Naive thymus-derived CD4-positive, alpha-beta T cell (primary cell): ENCODE measurements at regions not wholly inside any gene's neighbourhood (a gene's known extent, or its start where the extent isn't known, plus 50 kb on each side); places are given as distances from the start of the nearest gene placed in this dataset.

Source experiments
- ATAC-seq: fragments of 150-1000 bp; cut with Tn5 transposase; 2 replicates; pipeline ENCODE4 v1.10.0; 2021; ENCODE audit warnings: mild to moderate bottlenecking, moderate library complexity
- CTCF ChIA-PET: fragments of 350-600 bp; sonication (Branson Sonifier 250); formaldehyde crosslinking; loops from one replicate; lab custom pipeline; 2021; ENCODE audit warnings: antibody characterized with exemption; lab: Charles Lee
- POLR2A ChIA-PET: fragments of 350-600 bp; sonication (Branson Sonifier 250); formaldehyde crosslinking; loops from one replicate; lab custom pipeline; 2021; ENCODE audit warnings: antibody characterized with exemption, inconsistent platforms; lab: Charles Lee
- DNase-seq, 9 donors: peaks; one replicate each; pipeline versions ENCODE4 v3.0.0 to v3.0.0-alpha.2; 2020 to 2022; ENCODE audit warnings: mixed read lengths in 1 of 9
- H3K27ac ChIP-seq: one replicate; pipeline ENCODE4 v1.7.0; 2013; ENCODE audit warnings: mild to moderate bottlenecking, low read depth, low read length, moderate library complexity
- H3K27me3 ChIP-seq, 2 donors: one replicate each; pipeline ENCODE4 v1.7.0; 2013; ENCODE audit warnings: low read length in 2 of 2, mild to moderate bottlenecking in 2 of 2, moderate library complexity in 2 of 2; ENCODE audit not compliant: control insufficient read depth in 2 of 2, insufficient read depth in 2 of 2
- H3K36me3 ChIP-seq, 3 experiments: 1 replicate in 2 of 3; 2 replicates in 1 of 3; pipeline ENCODE4 v1.7.0; 2013; ENCODE audit warnings: low read length in 3 of 3, mild to moderate bottlenecking in 3 of 3, moderate library complexity in 1 of 3; ENCODE audit not compliant: insufficient read depth in 3 of 3, control insufficient read depth in 2 of 3
- H3K4me1 ChIP-seq, 2 donors: one replicate each; pipeline ENCODE4 v1.7.0; 2013; ENCODE audit warnings: low read length in 2 of 2, mild to moderate bottlenecking in 2 of 2, moderate library complexity in 1 of 2; ENCODE audit not compliant: control insufficient read depth in 2 of 2, insufficient read depth in 2 of 2
- H3K4me3 ChIP-seq: 2 replicates; pipeline ENCODE4 v1.7.0; 2013; ENCODE audit warnings: mild to moderate bottlenecking, low read length
- H3K9me3 ChIP-seq, 3 experiments: 1 replicate in 2 of 3; 2 replicates in 1 of 3; pipeline ENCODE4 v1.7.0; 2013; ENCODE audit warnings: low read length in 3 of 3; ENCODE audit not compliant: control insufficient read depth in 2 of 3
- H3K27ac Mint-ChIP-seq, 9 donors: one replicate each; pipeline ENCODE4 v1.8.0; 2020 to 2022; ENCODE audit warnings: mixed read lengths in 9 of 9, mild to moderate bottlenecking in 8 of 9, moderate library complexity in 5 of 9, inconsistent platforms in 2 of 9
- H3K27me3 Mint-ChIP-seq, 5 donors: one replicate each; pipeline ENCODE4 v1.8.0; 2021 to 2022; ENCODE audit warnings: mixed read lengths in 5 of 5, mild to moderate bottlenecking in 1 of 5
- H3K36me3 Mint-ChIP-seq, 5 donors: one replicate each; pipeline ENCODE4 v1.8.0; 2020 to 2022; ENCODE audit warnings: mixed read lengths in 5 of 5, mild to moderate bottlenecking in 3 of 5, inconsistent platforms in 1 of 5
- H3K4me1 Mint-ChIP-seq, 7 donors: one replicate each; pipeline ENCODE4 v1.8.0; 2020 to 2022; ENCODE audit warnings: mixed read lengths in 7 of 7, mild to moderate bottlenecking in 3 of 7, inconsistent platforms in 1 of 7
- H3K4me3 Mint-ChIP-seq, 10 donors: one replicate each; pipeline ENCODE4 v1.8.0; 2020 to 2022; ENCODE audit warnings: mild to moderate bottlenecking in 10 of 10, mixed read lengths in 10 of 10, moderate library complexity in 6 of 10, inconsistent platforms in 2 of 10
- H3K9me3 Mint-ChIP-seq, 11 donors: one replicate each; pipeline ENCODE4 v1.8.0; 2020 to 2022; ENCODE audit warnings: mixed read lengths in 11 of 11, mild to moderate bottlenecking in 4 of 11, inconsistent platforms in 1 of 11, moderate library complexity in 1 of 11
- intact Hi-C, 2 donors: fragments of 100-400 bp; cut with micrococcal nuclease; formaldehyde crosslinking; loops; one replicate each; pipeline ENCODE4 v1.15.1; 2023

DNA sequence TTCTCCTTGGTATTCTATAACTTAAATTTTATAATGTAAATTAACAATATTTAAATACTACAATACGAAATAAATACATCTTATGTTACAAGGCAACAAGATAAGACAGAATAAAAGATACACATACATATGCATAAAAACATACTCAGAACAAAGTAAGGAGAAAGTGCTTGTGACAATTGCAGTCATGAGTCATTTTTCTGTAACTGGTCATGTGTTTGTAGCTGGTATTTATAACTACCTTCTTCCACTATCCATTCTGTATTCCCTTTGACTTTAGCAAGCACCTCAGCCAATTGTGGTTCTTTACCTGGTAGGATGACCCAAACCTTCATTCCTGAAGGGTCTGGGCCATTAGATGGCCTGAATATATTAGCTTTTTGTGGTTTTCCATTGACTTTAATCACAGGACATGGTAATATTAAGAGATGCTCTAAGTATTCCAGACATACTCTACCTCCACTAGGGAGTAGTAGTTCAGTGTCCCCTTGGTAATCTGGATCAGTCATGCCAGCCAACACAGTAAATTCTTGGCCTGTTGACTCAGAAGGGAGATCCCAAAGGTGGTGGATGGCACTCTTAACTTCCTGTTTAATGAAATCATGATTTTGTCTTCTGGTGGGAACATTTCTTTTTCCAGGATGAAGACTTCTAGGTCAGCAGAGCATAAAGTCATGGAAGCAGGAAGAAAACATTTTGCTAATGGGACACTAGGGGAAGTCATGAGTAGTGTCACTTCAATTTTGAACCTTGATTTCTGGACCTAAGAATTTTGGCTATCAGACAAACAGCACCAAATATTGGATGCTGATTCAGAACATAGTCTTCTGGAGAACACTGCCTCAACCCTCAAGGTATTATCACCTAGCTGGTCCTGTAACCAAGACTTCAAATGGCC, 733.7 kb upstream of the IGFBP3 start:
- no peak overlapping the region for H3K4me3 Mint-ChIP-seq
- no peaks in the 10 kb centered on the region for H3K4me1 Mint-ChIP-seq
- no peak overlapping the region for H3K4me3 ChIP-seq
- DNase-seq (no peak), ATAC-seq (no peak)
- no peak overlapping the region for H3K27ac Mint-ChIP-seq
- intact Hi-C loops, result no loop called here
- H3K36me3 ChIP-seq, result no peaks in the 10 kb centered on the region
- no peaks in the 10 kb centered on the region for H3K27me3 ChIP-seq
- no peaks in the 10 kb centered on the region for H3K9me3 ChIP-seq
- no peaks in the 10 kb centered on the region for H3K4me1 ChIP-seq
- ChIA-PET POLR2A (no interaction called here), CTCF (no interaction called here)
- H3K36me3 Mint-ChIP-seq, result peaks cover 0 to 5% (median 0%) of the 10 kb centered on the region in 5 donors
- no peak overlapping the region for H3K27ac ChIP-seq
- H3K9me3 Mint-ChIP-seq, result peaks cover 0 to 16% (median 8%) of the 10 kb centered on the region in 11 donors
- H3K27me3 Mint-ChIP-seq, result no peaks in the 10 kb centered on the region

DNA sequence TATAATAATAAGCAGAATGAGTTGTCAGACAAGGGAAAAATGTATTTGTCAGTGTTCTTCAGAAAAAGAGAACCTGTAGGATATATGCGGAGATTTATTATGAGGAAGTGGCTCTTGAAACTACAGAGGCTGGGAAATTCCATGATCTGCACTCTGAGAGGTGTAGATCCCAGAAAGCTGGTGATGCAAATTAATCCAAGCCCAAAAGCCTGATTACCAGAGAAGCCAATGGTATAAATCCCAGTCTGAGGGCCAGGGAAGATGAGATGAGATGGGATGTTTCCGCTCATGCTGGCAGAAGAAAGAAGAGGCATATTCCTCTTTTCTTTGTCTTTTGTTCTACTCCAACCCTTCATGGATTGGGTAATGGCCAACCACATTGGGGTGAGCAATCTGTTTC, 732.8 kb upstream of the IGFBP3 start:
- ATAC-seq, result no peak

GRCh38 chr7:46652317-46652716, 731.2 kb upstream of the IGFBP3 start:
- POLR2A ChIA-PET, result no interaction called here
- intact Hi-C loops, result no loop called here

More for the DNA sequence above, 732.8 kb upstream of the IGFBP3 start:
- Mint-ChIP-seq H3K4me1 (no peaks in the 10 kb centered on the region), H3K4me3 (no peak overlapping the region), H3K36me3 (peaks cover 0 to 4% (median 0%) of the 10 kb centered on the region in 5 donors), H3K27me3 (no peaks in the 10 kb centered on the region), H3K27ac (no peak overlapping the region), H3K9me3 (peaks cover 0 to 20% (median 7%) of the 10 kb centered on the region in 11 donors)
- Histone ChIP-seq H3K4me3 (no peak overlapping the region), H3K4me1 (no peaks in the 10 kb centered on the region), H3K27ac (no peak overlapping the region), H3K27me3 (no peaks in the 10 kb centered on the region), H3K9me3 (no peaks in the 10 kb centered on the region), H3K36me3 (no peaks in the 10 kb centered on the region)
- CTCF ChIA-PET, result no interaction called here
- POLR2A ChIA-PET, result no interaction called here
- no peak for DNase-seq
- intact Hi-C loops, result no loop called here

DNA sequence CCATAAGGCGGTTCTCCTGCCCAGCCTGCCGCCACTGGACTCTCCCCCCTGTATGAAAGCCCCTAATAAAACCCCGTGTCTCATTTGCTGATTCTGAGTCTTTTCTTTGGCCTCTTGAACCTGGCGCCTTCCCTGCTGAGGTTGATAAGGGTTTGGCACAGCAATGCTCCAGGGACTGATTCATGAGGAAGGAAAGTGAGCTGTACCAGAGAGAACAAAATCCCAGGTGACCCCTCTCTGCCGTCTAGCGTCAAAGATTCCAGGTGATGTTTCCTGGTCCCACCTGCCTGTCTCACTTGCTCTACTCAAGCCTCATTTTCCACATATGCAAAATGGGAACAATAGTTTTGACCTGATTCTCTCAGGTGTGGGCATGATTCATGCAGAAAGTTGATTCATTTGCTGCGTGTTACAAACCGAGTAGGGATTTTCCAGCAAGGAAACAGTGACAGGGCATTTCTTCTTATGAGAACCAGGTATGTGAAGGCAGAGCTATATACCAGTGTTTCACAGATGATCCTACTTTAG, 730.6 kb upstream of the IGFBP3 start:
- intact Hi-C loops, result no loop called here
- ATAC-seq, result no peak
- no peak overlapping the region for H3K4me3 Mint-ChIP-seq
- H3K9me3 ChIP-seq, result no peaks in the 10 kb centered on the region
- CTCF ChIA-PET, result no interaction called here
- peaks cover 0 to 26% (median 8%) of the 10 kb centered on the region in 11 donors for H3K9me3 Mint-ChIP-seq
- H3K4me3 ChIP-seq, result no peak overlapping the region
- no peaks in the 10 kb centered on the region for H3K4me1 Mint-ChIP-seq
- H3K27ac ChIP-seq, result no peak overlapping the region
- H3K27me3 Mint-ChIP-seq, result no peaks in the 10 kb centered on the region
- peaks cover 0 to 5% (median 0%) of the 10 kb centered on the region in 5 donors for H3K36me3 Mint-ChIP-seq
- no peaks in the 10 kb centered on the region for H3K36me3 ChIP-seq
- no peak for DNase-seq
- POLR2A ChIA-PET, result no interaction called here
- no peak overlapping the region for H3K27ac Mint-ChIP-seq
- H3K27me3 ChIP-seq, result no peaks in the 10 kb centered on the region
- no peaks in the 10 kb centered on the region for H3K4me1 ChIP-seq

More at GRCh38 chr7:46652317-46652716, 731.2 kb upstream of the IGFBP3 start:
- Mint-ChIP-seq H3K4me1 (no peaks in the 10 kb centered on the region), H3K9me3 (peaks cover 0 to 23% (median 9%) of the 10 kb centered on the region in 11 donors), H3K4me3 (no peak overlapping the region), H3K27me3 (no peaks in the 10 kb centered on the region), H3K36me3 (peaks cover 0 to 5% (median 0%) of the 10 kb centered on the region in 5 donors), H3K27ac (no peak overlapping the region)
- no peaks in the 10 kb centered on the region for H3K4me1 ChIP-seq
- no peak overlapping the region for H3K4me3 ChIP-seq
- DNase-seq, result no peak
- no peak overlapping the region for H3K27ac ChIP-seq
- no peak for ATAC-seq
- CTCF ChIA-PET, result no interaction called here
- no peaks in the 10 kb centered on the region for H3K36me3 ChIP-seq
- H3K27me3 ChIP-seq, result no peaks in the 10 kb centered on the region
- no peaks in the 10 kb centered on the region for H3K9me3 ChIP-seq

GRCh38 chr7:46651070-46651469, 730.0 kb upstream of the IGFBP3 start:
- ATAC-seq, result no peak
- Mint-ChIP-seq H3K4me1 (no peaks in the 10 kb centered on the region), H3K4me3 (no peak overlapping the region), H3K36me3 (peaks cover 0 to 7% (median 0%) of the 10 kb centered on the region in 5 donors), H3K27ac (no peak overlapping the region), H3K9me3 (peaks cover 0 to 26% (median 8%) of the 10 kb centered on the region in 11 donors), H3K27me3 (no peaks in the 10 kb centered on the region)
- H3K27me3 ChIP-seq, result no peaks in the 10 kb centered on the region
- H3K4me1 ChIP-seq, result no peaks in the 10 kb centered on the region
- H3K9me3 ChIP-seq, result peaks cover 0 to 2% (median 0%) of the 10 kb centered on the region in 3 experiments
- H3K27ac ChIP-seq, result no peak overlapping the region
- ChIA-PET CTCF (no interaction called here), POLR2A (no interaction called here)
- H3K4me3 ChIP-seq, result no peak overlapping the region
- H3K36me3 ChIP-seq, result no peaks in the 10 kb centered on the region
- intact Hi-C loops, result no loop called here
- no peak for DNase-seq

DNA sequence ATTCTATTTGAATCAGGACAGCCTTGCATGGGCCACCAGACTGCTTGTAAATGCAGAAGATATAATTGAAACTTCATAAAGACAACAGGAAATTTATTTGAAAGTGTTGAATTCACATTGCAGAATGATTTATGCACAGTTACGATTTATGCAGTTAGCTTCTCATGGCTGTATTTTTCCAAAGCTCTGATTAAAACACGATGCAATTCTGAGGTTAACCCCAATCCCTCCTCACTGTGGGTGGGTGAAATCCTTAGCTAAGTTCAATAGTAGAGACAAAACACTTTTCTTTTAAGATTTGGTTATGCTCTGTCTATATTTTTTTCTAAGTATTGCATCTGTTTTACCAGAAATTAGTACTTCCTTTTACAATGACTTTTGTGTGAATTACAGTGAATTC, 728.8 kb upstream of the IGFBP3 start:
- ATAC-seq (no peak), DNase-seq (no peak)
- Mint-ChIP-seq H3K9me3 (peaks cover 0 to 26% (median 9%) of the 10 kb centered on the region in 11 donors), H3K4me1 (no peaks in the 10 kb centered on the region), H3K27me3 (no peaks in the 10 kb centered on the region), H3K36me3 (peaks cover 0 to 10% (median 0%) of the 10 kb centered on the region in 5 donors), H3K27ac (no peak overlapping the region), H3K4me3 (no peak overlapping the region)
- intact Hi-C loops, result no loop called here
- Histone ChIP-seq H3K36me3 (no peaks in the 10 kb centered on the region), H3K27ac (no peak overlapping the region), H3K4me1 (no peaks in the 10 kb centered on the region), H3K27me3 (no peaks in the 10 kb centered on the region), H3K4me3 (no peak overlapping the region), H3K9me3 (peaks cover 0 to 3% (median 0%) of the 10 kb centered on the region in 3 experiments)
- POLR2A ChIA-PET, result no interaction called here
- CTCF ChIA-PET, result no interaction called here
